ENCODE measurements at regions not wholly inside any gene's neighbourhood (a gene's known extent, or its start where the extent isn't known, plus 50 kb on each side); places are given as distances from the start of the nearest gene placed in this dataset.

GRCh38 chr6:6891949-6892461 is 215.8 kb upstream of the RREB1 start:
- H3K79me2 ChIP-seq (ENCODE audit: control insufficient read depth, insufficient read depth, low read length): no peaks in the 10 kb centered on the region
- ChIA-PET CTCF (ENCODE audit: low intra/inter-chr PET ratio) (no interaction called here), POLR2A (interaction anchor here (2.0 to 2.6 kb wide), 2 partner anchors 11 to 13 kb away, joined by 8 to 9 read pairs; no protein-coding TSS in a partner anchor)
- H3K4me2 ChIP-seq (ENCODE audit: insufficient read depth, low read length): no peak overlapping the region
- BruUV-seq (replicated peaks): no TSS peak
- 70% methylated on average over 5 of the region's 6 CpGs for WGBS (ENCODE audit: insufficient coverage, low coverage, missing lambda C conversion rate)
- peak overlapping the region; percentile 98 for H2AFZ ChIP-seq (ENCODE audit: low read depth, low read length)
- in situ Hi-C loops (cut with MboI) (no loop called here), intact Hi-C loops (cut with micrococcal nuclease) (loop anchor here (2.0 kb wide), 1 partner anchor 17 kb away; no protein-coding TSS in a partner anchor)
- no peaks in the 10 kb centered on the region for H3K27me3 ChIP-seq (ENCODE audit: control insufficient read depth in 2 of 2, insufficient read depth in 2 of 2, low read length in 2 of 2)
- FAIRE-seq (no peak), DNase-seq (ENCODE audit: extremely low read depth in 1 of 4, low spot score in 3 of 4) (no peak), ATAC-seq (no peak)
- H3K9me1 ChIP-seq (ENCODE audit: control insufficient read depth, insufficient read depth, low read length): no peaks in the 10 kb centered on the region
- H4K20me1 ChIP-seq (replicated peaks; ENCODE audit: control insufficient read depth, insufficient read depth, low read length): no peaks in the 10 kb centered on the region
- no peak overlapping the region for H3K4me3 ChIP-seq
- no peak overlapping the region for H3K27ac ChIP-seq (ENCODE audit: extremely low read depth, low read depth, low read length)
- no peaks in the 10 kb centered on the region for H3K9me3 ChIP-seq (replicated peaks; ENCODE audit: control insufficient read depth, insufficient read depth, low read depth, low read length)
- peaks cover 21 to 22% of the 10 kb centered on the region in 2 experiments; a peak in 4 of 5 replicates for H3K4me1 ChIP-seq (replicated peaks in 1 of 2; ENCODE audit: control insufficient read depth in 2 of 2, insufficient read depth in 2 of 2, low read length in 2 of 2)
- H3K9ac ChIP-seq (ENCODE audit: insufficient read depth in 1 of 2, low read depth in 2 of 2, low read length in 2 of 2): no peak overlapping the region
- H3K36me3 ChIP-seq (ENCODE audit: control insufficient read depth, insufficient read depth, low read length): no peaks in the 10 kb centered on the region
- TF ChIP-seq MITF (IDR thresholded peaks at IDR 0.05): no peak
- TF ChIP-seq TFAM (CRISPR knock-in tag; conservative IDR thresholded peaks at IDR 0.05): no peak
- no peak for TF ChIP-seq ZNF143 (CRISPR knock-in tag; IDR thresholded peaks at IDR 0.05)

Data from K562 (cell line).